ENCODE measurements at regions not wholly inside any gene's neighbourhood (a gene's known extent, or its start where the extent isn't known, plus 50 kb on each side); places are given as distances from the start of the nearest gene placed in this dataset.

- Histone ChIP-seq H3K36me3 (no peaks in the 10 kb centered on the region), H3K27ac (peak overlapping the region; percentile 36 to 37), H3K4me1 (replicated peaks) (no peaks in the 10 kb centered on the region), H3K4me3 (no peak overlapping the region), H3K9me3 (no peaks in the 10 kb centered on the region), H3K27me3 (replicated peaks; ENCODE audit: insufficient read depth) (no peaks in the 10 kb centered on the region)
- 12% methylated on average over 6 of the region's 6 CpGs for WGBS
- peak; percentile 28 for DNase-seq (ENCODE audit: low spot score)
- intact Hi-C loops (cut with DNase I), result no loop called here
- TF ChIP-seq POLR2A (IDR thresholded peaks at IDR 0.05), result no peak
- peak; percentile 61 for TF ChIP-seq POLR2AphosphoS5 (IDR thresholded peaks at IDR 0.05)
Measured at GRCh38 chr10:21138769-21139340, 241.7 kb upstream of the NEBL start.

GRCh38 chr10:21135023-21135931 is 238.2 kb upstream of the NEBL start:
- Histone ChIP-seq H3K27ac (no peak overlapping the region), H3K4me1 (replicated peaks) (no peaks in the 10 kb centered on the region), H3K9me3 (no peaks in the 10 kb centered on the region), H3K36me3 (no peaks in the 10 kb centered on the region), H3K27me3 (replicated peaks; ENCODE audit: insufficient read depth) (no peaks in the 10 kb centered on the region), H3K4me3 (no peak overlapping the region)
- no peak for DNase-seq (ENCODE audit: low spot score)
- no peak for TF ChIP-seq CTCF (IDR thresholded peaks at IDR 0.05)
- TF ChIP-seq POLR2AphosphoS5 (IDR thresholded peaks at IDR 0.05), result no peak
- TF ChIP-seq POLR2A (IDR thresholded peaks at IDR 0.05), result no peak
- 29% methylated on average over 10 of the region's 10 CpGs for WGBS
- intact Hi-C loops (cut with DNase I), result no loop called here

- H3K27me3 ChIP-seq (replicated peaks; ENCODE audit: insufficient read depth), result no peaks in the 10 kb centered on the region
- no peaks in the 10 kb centered on the region for H3K9me3 ChIP-seq
- no peaks in the 10 kb centered on the region for H3K36me3 ChIP-seq
- TF ChIP-seq CTCF (IDR thresholded peaks at IDR 0.05) (no peak), POLR2A (IDR thresholded peaks at IDR 0.05) (no peak), POLR2AphosphoS5 (IDR thresholded peaks at IDR 0.05) (no peak)
- DNase-seq (ENCODE audit: low spot score), result no peak
- 66% methylated on average over 7 of the region's 7 CpGs for WGBS
- H3K4me3 ChIP-seq, result no peak overlapping the region
- no peaks in the 10 kb centered on the region for H3K4me1 ChIP-seq (replicated peaks)
- H3K27ac ChIP-seq, result no peak overlapping the region
- intact Hi-C loops (cut with DNase I), result no loop called here
Measured at GRCh38 chr10:21134645-21135022, 237.5 kb upstream of the NEBL start.

GRCh38 chr10:21130683-21131442 is 233.8 kb upstream of the NEBL start:
- H3K27ac ChIP-seq, result no peak overlapping the region
- no peaks in the 10 kb centered on the region for H3K9me3 ChIP-seq
- no peaks in the 10 kb centered on the region for H3K4me1 ChIP-seq (replicated peaks)
- no peaks in the 10 kb centered on the region for H3K36me3 ChIP-seq
- DNase-seq (ENCODE audit: low spot score), result no peak
- TF ChIP-seq CTCF (IDR thresholded peaks at IDR 0.05) (no peak), POLR2A (IDR thresholded peaks at IDR 0.05) (no peak), POLR2AphosphoS5 (IDR thresholded peaks at IDR 0.05) (no peak)
- WGBS, result 94% methylated on average over 3 of the region's 3 CpGs
- no peak overlapping the region for H3K4me3 ChIP-seq
- H3K27me3 ChIP-seq (replicated peaks; ENCODE audit: insufficient read depth), result no peaks in the 10 kb centered on the region
- intact Hi-C loops (cut with DNase I), result no loop called here

- intact Hi-C loops (cut with DNase I), result no loop called here
- Histone ChIP-seq H3K4me1 (replicated peaks) (no peaks in the 10 kb centered on the region), H3K27me3 (replicated peaks; ENCODE audit: insufficient read depth) (no peaks in the 10 kb centered on the region), H3K36me3 (no peaks in the 10 kb centered on the region), H3K27ac (no peak overlapping the region), H3K4me3 (no peak overlapping the region), H3K9me3 (no peaks in the 10 kb centered on the region)
- TF ChIP-seq CTCF (IDR thresholded peaks at IDR 0.05) (no peak), POLR2A (IDR thresholded peaks at IDR 0.05) (no peak), POLR2AphosphoS5 (IDR thresholded peaks at IDR 0.05) (no peak)
- DNase-seq (ENCODE audit: low spot score), result no peak
Measured at GRCh38 chr10:21130108-21130507, 233.0 kb upstream of the NEBL start.
